ENCODE measurements at regions not wholly inside any gene's neighbourhood (a gene's known extent, or its start where the extent isn't known, plus 50 kb on each side); places are given as distances from the start of the nearest gene placed in this dataset.

DNA sequence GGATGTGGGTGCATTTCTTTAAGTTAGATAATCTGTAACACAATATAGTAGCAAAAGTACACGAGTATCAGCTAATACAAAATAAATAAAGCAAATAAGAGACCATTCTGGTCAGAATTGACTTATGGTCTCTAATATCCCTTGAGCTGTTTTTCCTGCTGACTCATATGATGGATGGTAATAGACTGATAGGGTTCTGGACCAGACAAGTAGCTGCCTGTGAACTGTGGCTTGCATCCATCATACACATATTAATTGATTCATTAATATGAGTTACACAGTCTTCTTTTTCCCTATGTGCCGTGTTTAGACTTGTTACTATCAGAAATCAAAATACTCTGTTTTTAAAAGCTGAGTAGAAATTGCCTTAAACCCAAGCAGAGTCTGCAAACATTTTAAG, 762.8 kb downstream of the GATA3 start:
- TF ChIP-seq REST (IDR thresholded peaks at IDR 0.05): no peak
- no peak for TF ChIP-seq GABPA (IDR thresholded peaks at IDR 0.05 in 1 of 2, conservative IDR thresholded peaks at IDR 0.05 in 1 of 2)
- TF ChIP-seq YY1 (IDR thresholded peaks at IDR 0.05): no peak
- TF ChIP-seq JUND (IDR thresholded peaks at IDR 0.05): no peak
- no peak for TF ChIP-seq FOXA2 (IDR thresholded peaks at IDR 0.05)
- no peak for TF ChIP-seq CTCF (IDR thresholded peaks at IDR 0.05; ENCODE audit: low read depth, low read length, missing input control)
